Muscle of arm (tissue), 1 donor: ENCODE measurements at regions not wholly inside any gene's neighbourhood (a gene's known extent, or its start where the extent isn't known, plus 50 kb on each side); places are given as distances from the start of the nearest gene placed in this dataset.
"Not testable (repeated sequence)": the region's sequence is repeated elsewhere in the genome, so short reads cannot be mapped to it uniquely, and the experiment has no call there.

Experiments used
- DNase-seq: peaks from one replicate; pipeline ENCODE4 v3.0.0-alpha.2; 2013

- DNase-seq, result no peak
Observed at GRCh38 chr12:105423237-105423636, 92.7 kb downstream of the C12orf75 start.

- no peak for DNase-seq
Observed at GRCh38 chr12:105423921-105424320, 93.4 kb downstream of the C12orf75 start.

GRCh38 chr12:105425254-105426174 is 95.0 kb downstream of the C12orf75 start:
- DNase-seq, result no peak

- DNase-seq, result no peak
Observed at GRCh38 chr12:105426766-105427165, 96.3 kb downstream of the C12orf75 start.

GRCh38 chr12:105427883-105428282 is 97.4 kb downstream of the C12orf75 start:
- no peak for DNase-seq

GRCh38 chr12:105428793-105429395 is 98.4 kb downstream of the C12orf75 start:
- no peak for DNase-seq

- no peak for DNase-seq
Observed at GRCh38 chr12:105429511-105429910, 99.0 kb downstream of the C12orf75 start.

GRCh38 chr12:105431537-105432100 is 101.1 kb downstream of the C12orf75 start:
- DNase-seq, result peak; percentile 23

GRCh38 chr12:105433804-105434203 is 103.3 kb downstream of the C12orf75 start:
- no peak for DNase-seq

- no peak for DNase-seq
Observed at GRCh38 chr12:105436636-105437035, 106.1 kb downstream of the C12orf75 start.

GRCh38 chr12:105440037-105440664 is 109.7 kb downstream of the C12orf75 start:
- DNase-seq, result no peak

GRCh38 chr12:105443802-105444652 is 113.5 kb downstream of the C12orf75 start:
- DNase-seq, result no peak

GRCh38 chr12:105444653-105445102 is 114.2 kb downstream of the C12orf75 start:
- no peak for DNase-seq

GRCh38 chr12:105445249-105445648 is 114.8 kb downstream of the C12orf75 start:
- DNase-seq, result no peak

- DNase-seq, result no peak
Observed at GRCh38 chr12:105445649-105446048, 115.2 kb downstream of the C12orf75 start.

GRCh38 chr12:105446460-105446859 is 116.0 kb downstream of the C12orf75 start:
- DNase-seq, result not testable (repeated sequence)

GRCh38 chr12:105449431-105449830 is 118.9 kb downstream of the C12orf75 start:
- no peak for DNase-seq

GRCh38 chr12:105451211-105451610 is 120.7 kb downstream of the C12orf75 start:
- DNase-seq, result no peak

GRCh38 chr12:105451798-105452197 is 121.3 kb downstream of the C12orf75 start:
- no peak for DNase-seq

- DNase-seq, result no peak
Observed at GRCh38 chr12:105453316-105453715, 122.8 kb downstream of the C12orf75 start.

GRCh38 chr12:105454688-105455087 is 124.2 kb downstream of the C12orf75 start:
- DNase-seq, result no peak
